ENCODE measurements at regions not wholly inside any gene's neighbourhood (a gene's known extent, or its start where the extent isn't known, plus 50 kb on each side); places are given as distances from the start of the nearest gene placed in this dataset. TPM values are rescaled to one million over a fixed set of nuclear protein-coding genes. Genes with fewer than 3 reads are reported as not detected.

DNA sequence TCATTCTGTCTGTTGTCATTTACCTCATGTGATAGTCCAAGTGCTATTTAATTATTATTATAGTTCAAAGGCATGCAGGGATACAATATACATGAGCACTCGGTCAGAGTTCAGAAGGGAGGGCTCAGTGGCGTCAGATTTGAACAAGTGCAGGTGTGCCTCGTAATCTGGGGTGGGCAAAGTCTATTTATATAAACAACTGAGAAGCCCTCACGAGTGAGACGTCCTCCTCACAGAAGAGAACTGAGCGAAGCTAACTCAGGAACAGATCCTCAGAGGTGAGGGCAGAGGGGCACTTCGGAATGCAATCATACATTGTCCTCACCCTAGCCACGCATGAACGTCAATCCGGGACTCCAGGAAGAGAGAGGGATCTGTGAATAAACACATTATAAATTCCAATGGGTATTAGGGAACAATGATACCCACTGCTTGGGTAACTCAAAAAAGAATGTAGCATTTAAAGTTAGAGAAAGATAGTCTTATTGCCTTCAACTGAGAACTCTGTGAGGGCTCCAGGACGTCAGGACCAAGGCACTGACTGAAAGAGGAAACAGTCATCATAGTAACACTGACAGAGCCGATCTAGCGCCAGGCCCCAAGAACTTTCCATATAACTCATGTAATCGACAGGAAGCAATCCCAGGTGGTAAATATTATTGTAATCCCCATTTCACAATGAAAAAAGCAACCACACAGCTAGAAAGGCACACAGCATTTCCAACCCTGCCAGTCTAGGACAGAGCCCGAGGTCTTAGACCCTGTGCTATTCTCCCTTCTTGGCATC is 127.1 kb upstream of the B3GALT2 start:
- no peak overlapping the region for H3K4me3 ChIP-seq (ENCODE audit: low read length)
- peaks cover 6% of the 10 kb centered on the region for H3K4me1 ChIP-seq (ENCODE audit: control insufficient read depth, insufficient read depth, low read length)
- no peak overlapping the region for H3K4me2 ChIP-seq (ENCODE audit: low read length)
- H3K36me3 ChIP-seq (ENCODE audit: insufficient read depth, low read length), result no peaks in the 10 kb centered on the region
- H3K9ac ChIP-seq (ENCODE audit: low read depth, low read length), result no peak overlapping the region
- H3K27me3 ChIP-seq (ENCODE audit: control insufficient read depth, insufficient read depth, low read length), result no peaks in the 10 kb centered on the region
- H3K9me3 ChIP-seq (replicated peaks; ENCODE audit: low read length), result peaks cover 4% of the 10 kb centered on the region

DNA sequence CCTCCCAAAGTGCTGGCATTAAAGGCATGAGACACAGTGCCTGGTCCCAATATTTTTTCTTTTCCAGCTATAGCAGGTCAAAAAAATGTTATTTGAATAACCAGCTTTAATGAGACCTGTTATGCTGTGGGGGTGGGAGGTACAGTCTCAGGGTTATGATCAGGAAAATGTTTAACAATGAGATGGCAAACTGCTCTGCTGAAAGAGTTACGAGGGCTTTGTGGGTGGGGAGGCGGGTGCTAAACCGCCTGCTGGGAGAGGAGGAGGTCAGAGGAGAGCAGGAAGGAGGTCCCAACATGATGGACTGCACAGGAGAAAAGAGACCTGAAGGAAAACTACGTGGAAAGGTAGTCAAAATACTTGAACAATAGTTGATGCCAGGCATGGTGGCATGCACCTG is 126.0 kb upstream of the B3GALT2 start:
- Histone ChIP-seq H3K4me2 (ENCODE audit: low read length) (no peak overlapping the region), H3K4me1 (ENCODE audit: control insufficient read depth, insufficient read depth, low read length) (peaks cover 6% of the 10 kb centered on the region), H3K9ac (ENCODE audit: low read depth, low read length) (no peak overlapping the region), H3K9me3 (replicated peaks; ENCODE audit: low read length) (no peaks in the 10 kb centered on the region), H3K27me3 (ENCODE audit: control insufficient read depth, insufficient read depth, low read length) (no peaks in the 10 kb centered on the region), H3K36me3 (ENCODE audit: insufficient read depth, low read length) (no peaks in the 10 kb centered on the region), H3K4me3 (ENCODE audit: low read length) (no peak overlapping the region)

DNA sequence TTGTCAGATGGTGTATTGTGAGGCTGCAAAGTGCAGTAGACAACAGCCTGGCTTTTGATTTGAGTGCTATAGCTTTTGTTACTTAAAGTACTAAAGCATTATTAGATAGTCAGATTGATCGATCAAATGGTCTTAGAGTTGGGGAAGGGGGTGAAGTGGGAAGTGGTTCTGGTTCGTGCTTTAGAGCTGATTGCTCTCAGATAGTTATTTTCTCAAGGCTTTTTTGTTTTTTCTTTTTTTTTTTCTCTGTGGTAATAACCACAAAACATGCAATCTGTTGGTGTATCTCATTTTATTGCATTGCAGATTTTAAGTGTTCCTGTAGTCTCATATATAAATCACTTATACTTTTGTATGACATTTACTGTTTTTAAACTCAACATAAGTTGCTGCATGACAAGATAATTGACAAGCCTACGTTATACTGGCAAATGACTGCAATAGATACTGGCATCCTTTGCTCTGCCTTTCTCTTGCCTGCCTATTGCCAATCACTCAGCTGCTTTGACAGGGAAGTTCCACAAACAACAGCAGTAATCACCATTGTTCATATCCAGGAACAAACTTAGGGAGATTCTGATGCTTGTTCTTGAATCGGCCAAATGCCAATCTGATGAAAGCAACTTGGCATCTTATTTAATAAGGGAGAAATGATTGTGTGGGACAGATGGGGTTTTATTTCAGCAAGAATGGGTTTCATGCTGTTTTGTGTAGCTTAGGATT is 125.0 kb upstream of the B3GALT2 start:
- no peak overlapping the region for H3K4me2 ChIP-seq (ENCODE audit: low read length)

DNA sequence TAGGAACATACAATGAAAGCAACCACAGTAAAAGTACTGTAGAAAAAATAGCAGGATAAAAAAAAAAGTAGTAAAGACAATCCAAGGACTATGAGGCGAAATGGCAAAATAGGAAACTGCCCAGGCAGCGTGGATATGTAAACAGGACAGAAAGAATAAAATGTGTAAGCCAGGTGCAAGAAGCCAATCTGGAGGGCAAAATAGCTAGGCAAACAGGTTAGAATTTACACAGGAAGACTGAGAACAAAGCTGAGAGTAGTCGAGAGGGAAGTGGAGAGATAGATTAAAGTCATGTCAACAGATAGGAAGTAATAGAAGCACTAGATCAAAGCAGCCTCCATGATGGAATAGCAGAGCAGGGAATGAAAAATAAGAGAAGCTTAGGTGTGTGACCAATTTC is 124.2 kb upstream of the B3GALT2 start:
- Histone ChIP-seq H3K4me3 (ENCODE audit: low read length) (no peak overlapping the region), H3K9me3 (replicated peaks; ENCODE audit: low read length) (no peaks in the 10 kb centered on the region), H3K4me1 (ENCODE audit: control insufficient read depth, insufficient read depth, low read length) (peaks cover 6% of the 10 kb centered on the region), H3K36me3 (ENCODE audit: insufficient read depth, low read length) (no peaks in the 10 kb centered on the region), H3K4me2 (ENCODE audit: low read length) (no peak overlapping the region), H3K27me3 (ENCODE audit: control insufficient read depth, insufficient read depth, low read length) (no peaks in the 10 kb centered on the region), H3K9ac (ENCODE audit: low read depth, low read length) (no peak overlapping the region)

More for the DNA sequence above, 125.0 kb upstream of the B3GALT2 start:
- H3K9ac ChIP-seq (ENCODE audit: low read depth, low read length), result no peak overlapping the region
- H3K36me3 ChIP-seq (ENCODE audit: insufficient read depth, low read length), result no peaks in the 10 kb centered on the region
- H3K4me1 ChIP-seq (ENCODE audit: control insufficient read depth, insufficient read depth, low read length), result peaks cover 6% of the 10 kb centered on the region
- H3K4me3 ChIP-seq (ENCODE audit: low read length), result no peak overlapping the region
- H3K9me3 ChIP-seq (replicated peaks; ENCODE audit: low read length), result no peaks in the 10 kb centered on the region
- no peaks in the 10 kb centered on the region for H3K27me3 ChIP-seq (ENCODE audit: control insufficient read depth, insufficient read depth, low read length)

DNA sequence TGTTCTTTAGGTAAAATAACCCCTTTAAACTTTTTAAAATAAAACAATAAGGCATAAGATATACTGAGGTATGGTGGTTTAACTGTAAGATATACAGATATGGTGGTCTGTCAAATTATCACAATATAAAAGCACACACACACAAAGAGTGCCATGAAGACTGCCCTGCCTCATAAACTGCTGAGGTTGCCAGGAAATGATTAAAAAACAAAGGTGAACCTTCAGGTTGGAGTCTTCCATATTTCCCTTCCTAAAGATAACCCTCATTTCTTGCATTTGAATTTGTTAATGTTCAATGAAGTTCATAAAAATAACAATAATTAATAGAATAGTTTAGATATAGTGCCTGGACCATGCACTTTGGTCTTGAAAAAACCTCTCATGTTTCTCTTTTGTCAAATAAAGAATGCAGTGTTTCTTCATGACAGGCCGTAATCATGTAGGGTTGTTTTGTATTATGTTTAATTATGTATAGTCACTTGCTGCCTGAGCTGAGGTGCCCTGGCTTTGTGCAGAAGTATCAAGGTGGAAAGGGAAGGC is 123.6 kb upstream of the B3GALT2 start:
- no peaks in the 10 kb centered on the region for H3K27me3 ChIP-seq (ENCODE audit: control insufficient read depth, insufficient read depth, low read length)
- H3K36me3 ChIP-seq (ENCODE audit: insufficient read depth, low read length), result no peaks in the 10 kb centered on the region
- no peak overlapping the region for H3K9ac ChIP-seq (ENCODE audit: low read depth, low read length)
- no peak overlapping the region for H3K4me3 ChIP-seq (ENCODE audit: low read length)
- H3K9me3 ChIP-seq (replicated peaks; ENCODE audit: low read length), result no peaks in the 10 kb centered on the region
- no peak overlapping the region for H3K4me2 ChIP-seq (ENCODE audit: low read length)
- peaks cover 6% of the 10 kb centered on the region for H3K4me1 ChIP-seq (ENCODE audit: control insufficient read depth, insufficient read depth, low read length)

DNA sequence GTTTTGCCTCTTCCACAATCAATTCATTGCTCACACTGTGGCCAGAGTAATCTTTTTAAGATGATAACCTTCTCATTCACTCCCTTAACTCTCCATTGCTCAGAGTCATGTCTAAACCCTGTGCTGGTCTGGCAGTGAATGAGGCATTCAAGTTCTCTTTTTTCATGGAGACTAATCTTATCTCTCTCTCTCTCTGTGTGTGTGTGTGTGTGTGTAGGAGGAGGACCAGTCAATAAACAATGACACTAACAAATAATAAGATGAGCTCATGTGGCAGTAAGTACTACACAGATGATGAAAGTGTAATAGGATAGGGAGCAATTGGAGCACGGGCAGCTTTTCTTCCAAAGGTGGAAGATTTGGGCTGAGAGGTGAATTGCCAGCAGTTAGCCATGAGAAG is 122.0 kb upstream of the B3GALT2 start:
- no peaks in the 10 kb centered on the region for H3K9me3 ChIP-seq (replicated peaks; ENCODE audit: low read length)
- H3K9ac ChIP-seq (ENCODE audit: low read depth, low read length), result no peak overlapping the region
- H3K36me3 ChIP-seq (ENCODE audit: insufficient read depth, low read length), result no peaks in the 10 kb centered on the region
- no peak overlapping the region for H3K4me3 ChIP-seq (ENCODE audit: low read length)
- H3K4me2 ChIP-seq (ENCODE audit: low read length), result no peak overlapping the region
- H3K27me3 ChIP-seq (ENCODE audit: control insufficient read depth, insufficient read depth, low read length), result no peaks in the 10 kb centered on the region
- H3K4me1 ChIP-seq (ENCODE audit: control insufficient read depth, insufficient read depth, low read length), result peaks cover 6% of the 10 kb centered on the region

DNA sequence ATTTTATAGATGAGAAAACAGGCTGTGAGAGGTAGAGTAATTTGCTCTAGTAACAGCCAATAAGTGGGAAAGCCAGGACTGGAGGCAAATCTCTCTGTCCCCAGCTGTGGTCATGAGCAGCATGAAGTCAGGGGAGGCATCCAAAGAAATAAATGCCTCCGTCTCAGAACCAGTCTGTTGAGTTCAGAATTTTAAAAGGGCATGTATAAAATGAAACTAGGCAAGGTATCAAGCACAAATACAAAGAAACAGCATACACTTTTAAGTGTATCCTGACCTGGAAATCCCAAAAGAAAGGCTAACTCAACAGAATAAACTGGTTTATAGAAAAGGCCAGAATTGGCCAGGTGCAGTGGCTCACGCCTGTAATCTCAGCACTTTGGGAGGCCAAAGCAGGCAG is 120.0 kb upstream of the B3GALT2 start:
- Histone ChIP-seq H3K27me3 (ENCODE audit: control insufficient read depth, insufficient read depth, low read length) (no peaks in the 10 kb centered on the region), H3K4me2 (ENCODE audit: low read length) (no peak overlapping the region), H3K9ac (ENCODE audit: low read depth, low read length) (no peak overlapping the region), H3K4me3 (ENCODE audit: low read length) (no peak overlapping the region), H3K4me1 (ENCODE audit: control insufficient read depth, insufficient read depth, low read length) (peaks cover 1% of the 10 kb centered on the region), H3K9me3 (replicated peaks; ENCODE audit: low read length) (no peaks in the 10 kb centered on the region), H3K36me3 (ENCODE audit: insufficient read depth, low read length) (no peaks in the 10 kb centered on the region)

Small RNA genes lying in the stretch of these regions (small RNA-seq; reads per million reads assigned to genes)
- gene RNU6-983P, result not detected

Measured in skeletal muscle satellite cell (primary cell).